Gastrocnemius medialis (tissue), 4 donors: ENCODE measurements at regions not wholly inside any gene's neighbourhood (a gene's known extent, or its start where the extent isn't known, plus 50 kb on each side); places are given as distances from the start of the nearest gene placed in this dataset.

ENCODE experiments used
- ATAC-seq, 2 donors: fragments of 150-250 bp; one replicate each; pipeline ENCODE4 v1.9.1; 2016
- DNase-seq, 2 donors: peaks; one replicate each; pipeline ENCODE4 v3.0.0-alpha.2; 2019
- H3K27ac ChIP-seq, 4 donors: fragments of 200-600 bp; sonication (generic); 1 replicate in 1 of 4; 2 replicates in 3 of 4; pipeline ENCODE4 v1.5.1; 2016 to 2018; ENCODE audit warnings: mild to moderate bottlenecking in 2 of 4, moderate library complexity in 1 of 4
- H3K27me3 ChIP-seq, 3 donors: fragments of 200-600 bp; sonication (generic) in 2 of 3; 1 replicate in 1 of 3; 2 replicates in 2 of 3; pipeline versions ENCODE4 v1.5.1 to v1.6.0; 2016 to 2019; ENCODE audit warnings: mild to moderate bottlenecking in 1 of 3, moderate library complexity in 1 of 3
- H3K36me3 ChIP-seq, 2 donors: fragments of 200-600 bp; sonication (generic) in 1 of 2; one replicate each; pipeline ENCODE4 v1.5.1; 2017 to 2018
- H3K4me1 ChIP-seq, 2 donors: fragments of 200-600 bp; sonication (generic) in 1 of 2; one replicate each; pipeline ENCODE4 v1.5.1; 2016 to 2017; ENCODE audit warnings: mild to moderate bottlenecking in 2 of 2
- H3K4me3 ChIP-seq, 4 donors: fragments of 200-600 bp; sonication (generic) in 3 of 4; 1 replicate in 1 of 4; 2 replicates in 3 of 4; pipeline ENCODE4 v1.5.1; 2016 to 2019; ENCODE audit warnings: mild to moderate bottlenecking in 2 of 4
- H3K9me3 ChIP-seq, 3 donors: fragments of 200-600 bp; sonication (generic) in 2 of 3; 1 replicate in 1 of 3; 2 replicates in 2 of 3; pipeline ENCODE4 v1.5.1; 2016 to 2019
- POLR2A ChIP-seq, 2 donors: fragments of 450-650 bp; IDR thresholded peaks; one replicate each; pipeline ENCODE4 v1.6.1; 2017; ENCODE audit warnings: antibody characterized with exemption in 2 of 2, mild to moderate bottlenecking in 2 of 2, moderate library complexity in 2 of 2
- in situ Hi-C, 4 donors: fragments of 200-750 bp; cut with MboI; loops; one replicate each; pipeline versions ENCODE4 v1.15.0 to v1.8.0; 2017; ENCODE audit warnings: low sequenced_read_pairs in 4 of 4
- intact Hi-C: fragments of 100-400 bp; cut with DNase I; formaldehyde crosslinking; loops from one replicate; pipeline ENCODE4 v1.15.1; 2023; ENCODE audit warnings: low total_unique reads
- TF ChIP-seq, protein P1 (sequence below), 5 experiments: fragments of 450-650 bp in 3 of 5; fragments of 200-600 bp in 2 of 5; sonication (generic) in 2 of 5; IDR thresholded peaks in 4 of 5; conservative IDR thresholded peaks in 1 of 5; 1 replicate in 4 of 5; 2 replicates in 1 of 5; pipeline ENCODE4 v1.5.1; 2016 to 2019; ENCODE audit warnings: antibody characterized with exemption in 5 of 5, mild to moderate bottlenecking in 3 of 5, moderate library complexity in 3 of 5

DNA sequence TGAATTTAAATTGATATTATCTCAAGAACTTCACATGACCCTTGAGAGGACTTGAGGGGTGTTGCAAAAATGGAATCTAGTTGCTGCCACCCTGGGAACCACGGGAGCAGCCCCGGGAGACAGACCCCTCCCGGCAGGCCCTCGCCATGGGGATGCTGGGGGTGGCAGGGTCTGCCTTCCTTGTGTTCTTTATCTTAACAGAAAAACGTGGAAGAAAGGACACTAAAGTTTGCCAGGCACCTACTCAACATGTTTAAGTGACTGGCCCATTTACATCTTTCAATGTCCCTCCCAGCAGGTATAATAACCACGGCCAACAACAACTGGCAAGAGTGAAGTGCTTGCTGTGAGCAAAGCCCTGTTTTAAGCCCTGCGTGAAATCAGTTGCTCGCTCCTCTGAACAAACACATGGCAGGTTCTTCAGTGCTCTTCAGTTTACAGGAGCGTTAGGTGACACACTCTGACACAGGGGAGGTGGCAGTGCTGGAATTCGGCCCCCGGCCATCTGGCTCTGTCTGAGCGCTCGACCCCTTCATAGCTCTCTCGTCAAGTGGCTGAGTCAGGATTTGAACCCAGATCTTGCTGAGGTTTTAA is 112.5 kb downstream of the ASB7 start:
- H3K9me3 ChIP-seq, result no peaks in the 10 kb centered on the region
- DNase-seq (no peak), ATAC-seq (no peak)
- in situ Hi-C loops, result no loop called here
- peaks cover 0 to 3% of the 10 kb centered on the region in 2 donors for H3K4me1 ChIP-seq
- H3K4me3 ChIP-seq, result no peak overlapping the region
- intact Hi-C loops, result no loop called here
- H3K27ac ChIP-seq, result no peak overlapping the region
- TF ChIP-seq POLR2A (IDR thresholded peaks at IDR 0.05), result no peak
- TF ChIP-seq, protein P1, sequence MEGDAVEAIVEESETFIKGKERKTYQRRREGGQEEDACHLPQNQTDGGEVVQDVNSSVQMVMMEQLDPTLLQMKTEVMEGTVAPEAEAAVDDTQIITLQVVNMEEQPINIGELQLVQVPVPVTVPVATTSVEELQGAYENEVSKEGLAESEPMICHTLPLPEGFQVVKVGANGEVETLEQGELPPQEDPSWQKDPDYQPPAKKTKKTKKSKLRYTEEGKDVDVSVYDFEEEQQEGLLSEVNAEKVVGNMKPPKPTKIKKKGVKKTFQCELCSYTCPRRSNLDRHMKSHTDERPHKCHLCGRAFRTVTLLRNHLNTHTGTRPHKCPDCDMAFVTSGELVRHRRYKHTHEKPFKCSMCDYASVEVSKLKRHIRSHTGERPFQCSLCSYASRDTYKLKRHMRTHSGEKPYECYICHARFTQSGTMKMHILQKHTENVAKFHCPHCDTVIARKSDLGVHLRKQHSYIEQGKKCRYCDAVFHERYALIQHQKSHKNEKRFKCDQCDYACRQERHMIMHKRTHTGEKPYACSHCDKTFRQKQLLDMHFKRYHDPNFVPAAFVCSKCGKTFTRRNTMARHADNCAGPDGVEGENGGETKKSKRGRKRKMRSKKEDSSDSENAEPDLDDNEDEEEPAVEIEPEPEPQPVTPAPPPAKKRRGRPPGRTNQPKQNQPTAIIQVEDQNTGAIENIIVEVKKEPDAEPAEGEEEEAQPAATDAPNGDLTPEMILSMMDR (IDR thresholded peaks at IDR 0.05 in 4 of 5, conservative IDR thresholded peaks at IDR 0.05 in 1 of 5), result no peak
- no peaks in the 10 kb centered on the region for H3K36me3 ChIP-seq
- H3K27me3 ChIP-seq, result no peaks in the 10 kb centered on the region

DNA sequence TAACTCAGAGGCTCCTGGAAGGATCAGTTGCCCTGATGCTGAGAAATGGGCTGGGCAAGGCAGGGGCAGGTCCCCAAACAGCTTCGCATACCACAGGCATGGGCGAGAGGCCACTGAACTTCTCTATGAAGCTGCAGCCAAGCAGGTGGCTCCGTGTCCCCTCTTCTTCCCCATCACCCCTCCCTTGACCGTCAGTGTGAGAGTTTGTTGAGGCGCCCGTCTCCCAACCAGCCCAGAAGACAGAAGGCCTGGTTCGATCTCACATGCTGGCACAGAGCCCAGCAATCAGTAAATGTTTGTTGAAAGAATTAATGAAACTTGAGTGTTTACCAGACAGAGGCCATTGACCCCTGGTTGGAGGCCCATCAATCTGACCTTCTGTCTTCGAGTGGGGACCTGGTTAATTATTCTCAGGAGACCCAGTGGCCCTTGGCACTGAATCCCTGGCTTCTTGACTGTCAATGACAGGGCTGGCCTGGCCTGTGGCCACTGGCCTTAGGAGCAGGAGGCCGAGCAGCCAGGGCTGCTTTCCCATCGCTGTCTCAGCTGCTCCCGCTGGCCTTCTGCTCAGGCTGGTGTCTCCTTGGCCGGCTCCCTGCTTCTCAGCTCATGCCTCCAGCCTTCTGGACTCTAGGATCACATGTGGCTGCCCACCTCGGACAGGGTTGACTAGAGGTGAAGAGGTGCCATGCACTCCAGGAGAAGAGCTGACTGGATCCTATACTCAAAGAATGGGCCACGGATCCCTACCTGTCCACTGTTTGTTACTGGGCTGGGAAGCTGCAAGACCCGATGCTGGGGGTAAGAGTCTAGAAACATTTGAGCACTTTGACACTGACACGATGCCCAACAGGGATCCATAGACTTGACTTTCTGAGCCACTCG is 113.4 kb downstream of the ASB7 start:
- intact Hi-C loops, result no loop called here

DNA sequence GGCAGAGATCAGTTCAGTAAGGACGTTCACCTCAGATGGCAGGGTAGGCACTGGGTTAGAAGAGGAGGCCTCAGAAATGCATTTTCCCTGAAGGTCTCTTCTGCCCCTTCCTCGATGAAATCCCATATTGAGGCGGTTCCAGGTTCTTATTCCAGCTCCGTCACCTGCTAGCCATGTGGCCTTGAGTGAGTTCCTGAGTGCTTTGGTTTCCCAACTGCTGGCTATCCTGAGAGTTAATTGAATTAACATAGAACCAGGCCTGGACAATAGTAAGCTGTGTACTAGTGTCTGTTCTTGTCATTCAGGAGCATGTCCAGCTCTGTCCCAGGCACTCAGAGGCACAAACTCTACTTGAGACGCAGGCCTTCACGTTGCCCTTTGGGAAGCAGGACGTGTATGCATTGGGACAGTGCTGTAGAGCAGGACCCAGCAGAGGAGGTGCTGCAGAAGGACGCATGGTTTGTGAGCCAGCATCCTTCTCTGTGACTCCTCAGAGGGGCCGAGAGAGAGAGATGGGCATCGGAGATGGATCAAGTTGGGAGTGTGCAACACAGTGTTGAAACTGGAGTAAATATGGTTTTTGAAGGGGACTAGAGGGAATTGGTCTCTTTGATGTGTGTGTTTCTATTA is 114.2 kb downstream of the ASB7 start:
- H3K36me3 ChIP-seq, result no peaks in the 10 kb centered on the region
- H3K27me3 ChIP-seq, result peaks cover 0 to 6% (median 0%) of the 10 kb centered on the region in 3 donors
- no peak for TF ChIP-seq POLR2A (IDR thresholded peaks at IDR 0.05)
- TF ChIP-seq, protein P1 (IDR thresholded peaks at IDR 0.05 in 4 of 5, conservative IDR thresholded peaks at IDR 0.05 in 1 of 5), result no peak
- H3K4me1 ChIP-seq, result peaks cover 0 to 6% of the 10 kb centered on the region in 2 donors
- in situ Hi-C loops, result no loop called here
- no peak for ATAC-seq
- H3K27ac ChIP-seq, result no peak overlapping the region
- H3K4me3 ChIP-seq, result no peak overlapping the region
- no peaks in the 10 kb centered on the region for H3K9me3 ChIP-seq
- intact Hi-C loops, result no loop called here
- no peak for DNase-seq

More for the DNA sequence above, 113.4 kb downstream of the ASB7 start:
- TF ChIP-seq, protein P1 (IDR thresholded peaks at IDR 0.05 in 4 of 5, conservative IDR thresholded peaks at IDR 0.05 in 1 of 5), result no peak
- TF ChIP-seq POLR2A (IDR thresholded peaks at IDR 0.05), result no peak
- peaks cover 0 to 3% of the 10 kb centered on the region in 2 donors for H3K4me1 ChIP-seq
- H3K9me3 ChIP-seq, result no peaks in the 10 kb centered on the region
- H3K27ac ChIP-seq, result no peak overlapping the region
- no peak for DNase-seq
- ATAC-seq, result peak in 1 of 2 donors; percentile 21
- H3K27me3 ChIP-seq, result peaks cover 0 to 6% (median 0%) of the 10 kb centered on the region in 3 donors
- no peaks in the 10 kb centered on the region for H3K36me3 ChIP-seq
- in situ Hi-C loops, result no loop called here
- no peak overlapping the region for H3K4me3 ChIP-seq

- DNase-seq (no peak), ATAC-seq (no peak)
- intact Hi-C loops (no loop called here), in situ Hi-C loops (no loop called here)
- peaks cover 0 to 12% of the 10 kb centered on the region in 2 donors for H3K4me1 ChIP-seq
- peaks cover 0 to 6% (median 0%) of the 10 kb centered on the region in 3 donors for H3K27me3 ChIP-seq
- H3K36me3 ChIP-seq, result no peaks in the 10 kb centered on the region
- TF ChIP-seq, protein P1 (IDR thresholded peaks at IDR 0.05 in 4 of 5, conservative IDR thresholded peaks at IDR 0.05 in 1 of 5), result no peak
- TF ChIP-seq POLR2A (IDR thresholded peaks at IDR 0.05), result no peak
- H3K27ac ChIP-seq, result no peak overlapping the region
- no peaks in the 10 kb centered on the region for H3K9me3 ChIP-seq
- H3K4me3 ChIP-seq, result no peak overlapping the region
These were observed 115.2 kb downstream of the ASB7 start for GRCh38 chr15:100717596-100717995.
